ENCODE measurements at regions not wholly inside any gene's neighbourhood (a gene's known extent, or its start where the extent isn't known, plus 50 kb on each side); places are given as distances from the start of the nearest gene placed in this dataset.
"Not testable (repeated sequence)": the region's sequence is repeated elsewhere in the genome, so short reads cannot be mapped to it uniquely, and the experiment has no call there.

DNA sequence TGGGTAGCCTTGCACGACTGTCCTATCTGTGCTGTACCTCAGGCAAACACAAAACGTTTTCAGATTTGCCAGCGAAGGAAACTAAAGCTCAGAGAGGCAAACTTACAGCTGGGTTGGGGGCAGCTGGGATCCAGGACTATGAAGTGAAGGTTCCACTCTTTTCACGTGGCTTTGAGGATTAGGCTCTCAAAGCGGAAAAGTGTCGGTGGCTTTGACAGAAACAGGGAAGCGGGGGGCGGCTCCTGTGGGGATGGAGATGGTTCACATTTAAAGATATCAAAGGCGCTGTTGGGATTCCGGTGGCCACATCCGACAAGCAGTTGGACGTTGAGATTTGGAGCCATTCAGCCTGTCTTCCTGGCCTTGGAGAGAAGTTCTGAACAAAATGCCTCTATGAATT, 958.3 kb upstream of the ZNF722 start:
- CTCF ChIA-PET, result no interaction called here
- Mint-ChIP-seq H3K9me3 (peaks cover 55% of the 10 kb centered on the region), H3K36me3 (no peaks in the 10 kb centered on the region), H3K27ac (no peak overlapping the region), H3K4me1 (no peaks in the 10 kb centered on the region), H3K4me3 (no peak overlapping the region), H3K27me3 (no peaks in the 10 kb centered on the region)
- no peak for DNase-seq

DNA sequence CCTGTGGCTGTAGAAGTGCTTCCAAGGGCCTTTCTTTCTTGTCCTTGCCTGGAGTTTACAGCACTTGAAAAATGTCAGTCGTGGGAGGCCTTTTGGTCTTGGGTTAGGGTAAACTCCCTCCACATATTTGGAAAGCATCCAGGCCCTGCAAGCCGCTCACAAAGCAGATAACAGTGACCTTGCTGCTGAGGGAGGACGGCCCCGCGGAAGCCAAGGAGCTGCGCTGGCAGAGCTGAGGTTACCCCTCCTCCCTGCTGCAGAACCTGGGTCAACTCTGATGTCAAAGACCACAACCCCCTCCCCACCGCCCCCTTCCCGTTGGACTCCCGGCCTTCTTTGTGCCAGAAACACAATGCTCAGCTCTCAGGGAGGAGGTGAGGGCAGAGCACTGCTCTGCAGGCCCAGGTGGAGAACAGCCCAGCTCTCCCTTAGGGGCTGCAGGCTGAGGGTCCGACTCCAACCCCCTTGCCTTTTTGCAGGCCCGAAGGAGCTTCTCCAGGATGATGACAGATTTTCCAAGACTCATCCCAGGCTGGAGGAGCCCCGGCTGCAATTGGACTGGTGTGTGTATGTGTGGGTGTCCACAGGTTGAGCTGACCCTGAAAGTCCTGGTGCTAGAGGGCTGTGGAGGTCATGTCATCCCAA, 957.6 kb upstream of the ZNF722 start:
- H3K36me3 Mint-ChIP-seq, result no peaks in the 10 kb centered on the region
- H3K27me3 Mint-ChIP-seq, result no peaks in the 10 kb centered on the region
- H3K4me1 Mint-ChIP-seq, result no peaks in the 10 kb centered on the region
- CTCF ChIA-PET, result no interaction called here
- H3K9me3 Mint-ChIP-seq, result peaks cover 51% of the 10 kb centered on the region
- no peak overlapping the region for H3K27ac Mint-ChIP-seq
- no peak overlapping the region for H3K4me3 Mint-ChIP-seq
- DNase-seq, result no peak

GRCh38 chr7:63041786-63042185, 956.9 kb upstream of the ZNF722 start:
- peaks cover 50% of the 10 kb centered on the region for H3K9me3 Mint-ChIP-seq
- DNase-seq, result no peak
- H3K36me3 Mint-ChIP-seq, result no peaks in the 10 kb centered on the region
- no peaks in the 10 kb centered on the region for H3K27me3 Mint-ChIP-seq
- CTCF ChIA-PET, result no interaction called here
- no peaks in the 10 kb centered on the region for H3K4me1 Mint-ChIP-seq
- no peak overlapping the region for H3K27ac Mint-ChIP-seq
- no peak overlapping the region for H3K4me3 Mint-ChIP-seq

DNA sequence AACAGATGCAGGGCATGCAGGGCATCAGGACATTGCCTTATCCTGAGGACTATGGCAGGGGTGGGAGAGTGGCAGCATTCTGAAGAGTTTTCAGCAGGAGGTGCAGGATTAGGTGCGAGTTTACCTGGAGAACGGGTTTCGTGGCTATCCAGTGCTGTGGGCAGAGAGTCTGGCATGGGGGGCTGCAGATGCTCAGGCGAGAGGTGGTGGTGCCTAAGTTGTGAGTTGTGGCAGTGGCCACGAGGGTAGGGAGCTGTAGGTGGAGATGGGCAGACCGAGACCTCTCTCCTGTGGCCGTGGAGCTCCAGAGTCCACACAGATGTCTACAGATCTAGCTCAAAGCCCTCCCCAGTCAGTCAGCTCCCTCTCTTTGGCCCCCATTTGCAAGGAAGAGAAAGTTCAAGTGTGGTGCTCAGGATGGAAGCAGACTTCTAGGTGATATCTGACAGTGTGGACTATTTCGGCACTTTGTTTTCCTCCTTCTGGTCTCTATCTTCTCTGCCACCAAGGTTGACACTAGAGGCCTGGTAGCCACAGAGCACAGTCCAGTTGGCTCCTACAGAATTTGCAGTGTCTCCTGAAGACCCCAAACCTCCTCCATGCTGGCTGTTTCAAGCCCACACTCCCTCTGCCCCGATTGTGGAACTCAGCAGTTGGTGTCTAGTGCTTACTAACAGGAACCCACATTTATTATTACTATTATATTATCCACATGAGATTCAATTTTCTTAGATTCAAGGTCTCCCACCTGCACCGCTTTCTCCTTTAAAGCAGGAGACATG, 955.7 kb upstream of the ZNF722 start:
- no peaks in the 10 kb centered on the region for H3K4me1 Mint-ChIP-seq
- CTCF ChIA-PET, result interaction anchor here (0.6 kb wide), 1 partner anchor 64 kb away, joined by 3 read pairs; no protein-coding TSS in a partner anchor
- no peaks in the 10 kb centered on the region for H3K27me3 Mint-ChIP-seq
- no peak overlapping the region for H3K27ac Mint-ChIP-seq
- H3K4me3 Mint-ChIP-seq, result no peak overlapping the region
- no peaks in the 10 kb centered on the region for H3K36me3 Mint-ChIP-seq
- DNase-seq, result no peak
- peaks cover 47% of the 10 kb centered on the region for H3K9me3 Mint-ChIP-seq

DNA sequence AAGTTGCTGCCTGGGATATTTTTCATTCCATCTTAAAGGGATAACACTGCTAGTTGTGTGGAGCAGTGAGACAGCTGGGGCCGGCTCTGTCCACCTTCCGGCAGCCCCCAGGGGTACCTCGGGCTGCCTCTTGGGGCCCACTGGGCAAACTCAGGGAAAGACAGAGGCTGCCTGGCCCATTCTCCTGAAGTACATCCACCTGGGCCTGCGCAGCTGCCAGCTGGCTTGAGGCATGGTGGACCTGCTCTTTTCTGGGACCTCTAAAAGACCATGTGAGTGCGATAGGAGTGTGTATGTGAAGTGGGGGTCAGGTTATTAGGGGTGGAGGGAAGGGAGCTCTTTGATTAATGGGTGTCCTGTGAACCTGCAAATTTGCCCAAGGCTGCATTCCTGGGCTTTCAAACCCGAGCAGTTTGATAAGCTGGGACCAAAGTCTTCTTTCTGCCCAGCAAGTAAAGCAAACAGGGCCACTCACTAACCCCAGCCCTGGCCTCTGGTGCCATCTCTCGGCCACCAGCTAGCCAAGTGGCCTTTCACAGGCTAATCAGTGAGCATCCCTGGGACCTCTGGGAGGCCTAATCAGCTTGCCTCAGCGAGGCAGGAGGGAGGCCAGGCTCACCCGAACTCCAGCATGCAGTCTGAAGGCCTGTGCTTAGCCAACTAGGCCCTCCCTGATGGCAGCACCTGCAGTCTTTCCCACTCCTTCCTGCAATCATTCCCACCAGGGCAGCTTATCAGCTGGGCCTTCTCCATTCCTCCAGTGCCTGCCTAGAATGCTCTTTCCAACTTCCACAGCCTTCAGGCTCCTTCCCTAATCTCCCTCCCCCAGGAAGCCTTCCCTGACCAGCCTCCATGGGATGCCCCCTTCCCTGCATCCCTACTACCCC, 954.7 kb upstream of the ZNF722 start:
- Mint-ChIP-seq H3K4me1 (no peaks in the 10 kb centered on the region), H3K4me3 (no peak overlapping the region), H3K27ac (no peak overlapping the region), H3K9me3 (peaks cover 45% of the 10 kb centered on the region), H3K27me3 (no peaks in the 10 kb centered on the region), H3K36me3 (no peaks in the 10 kb centered on the region)
- CTCF ChIA-PET, result interaction anchor here (0.6 kb wide), 1 partner anchor 63 kb away, joined by 3 read pairs; no protein-coding TSS in a partner anchor
- DNase-seq, result no peak

GRCh38 chr7:63044721-63045120, 953.9 kb upstream of the ZNF722 start:
- Mint-ChIP-seq H3K4me1 (no peaks in the 10 kb centered on the region), H3K36me3 (no peaks in the 10 kb centered on the region), H3K27ac (no peak overlapping the region), H3K4me3 (no peak overlapping the region), H3K27me3 (no peaks in the 10 kb centered on the region), H3K9me3 (peaks cover 43% of the 10 kb centered on the region)
- CTCF ChIA-PET, result no interaction called here
- no peak for DNase-seq

DNA sequence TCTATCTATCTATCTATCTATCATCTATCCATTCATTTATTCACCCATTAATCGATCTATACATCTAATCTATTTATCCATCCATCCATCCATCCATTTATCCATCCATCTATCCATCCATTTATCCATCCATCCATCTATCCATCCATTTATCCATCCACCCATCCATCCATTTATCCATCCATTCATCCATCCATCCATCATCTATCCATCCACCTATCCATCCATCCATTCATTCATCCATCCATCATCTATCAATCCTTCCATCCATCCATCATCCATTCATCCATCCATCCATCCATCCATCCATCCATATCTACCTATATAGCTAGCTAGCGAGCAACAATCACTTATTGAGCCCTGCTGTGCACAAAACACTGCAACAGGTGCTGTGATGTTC, 953.1 kb upstream of the ZNF722 start:
- Mint-ChIP-seq H3K27ac (no peak overlapping the region), H3K4me3 (no peak overlapping the region), H3K27me3 (no peaks in the 10 kb centered on the region), H3K4me1 (no peaks in the 10 kb centered on the region), H3K9me3 (peaks cover 49% of the 10 kb centered on the region), H3K36me3 (no peaks in the 10 kb centered on the region)
- CTCF ChIA-PET, result no interaction called here
- DNase-seq, result no peak

DNA sequence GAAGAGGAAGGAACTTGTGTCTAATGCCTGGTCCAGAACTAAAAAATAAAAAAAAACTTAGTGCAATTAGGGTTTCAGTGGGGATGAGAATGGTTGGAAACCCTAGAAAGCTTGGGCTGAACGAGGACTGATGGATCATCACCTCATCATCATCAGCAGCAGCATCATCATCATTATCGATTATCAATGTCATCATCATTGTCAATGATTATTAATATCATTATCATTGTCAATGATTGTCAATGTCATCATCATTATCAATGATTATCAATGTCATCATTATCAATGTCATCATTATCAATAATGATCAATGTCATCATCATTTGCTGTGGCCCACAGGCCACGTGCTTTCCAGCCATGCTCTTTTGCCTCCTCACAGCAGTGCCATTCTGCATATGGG, 952.0 kb upstream of the ZNF722 start:
- DNase-seq, result no peak
- no peaks in the 10 kb centered on the region for H3K27me3 Mint-ChIP-seq
- CTCF ChIA-PET, result no interaction called here
- no peak overlapping the region for H3K27ac Mint-ChIP-seq
- H3K36me3 Mint-ChIP-seq, result no peaks in the 10 kb centered on the region
- no peak overlapping the region for H3K4me3 Mint-ChIP-seq
- no peaks in the 10 kb centered on the region for H3K4me1 Mint-ChIP-seq
- H3K9me3 Mint-ChIP-seq, result peaks cover 49% of the 10 kb centered on the region

DNA sequence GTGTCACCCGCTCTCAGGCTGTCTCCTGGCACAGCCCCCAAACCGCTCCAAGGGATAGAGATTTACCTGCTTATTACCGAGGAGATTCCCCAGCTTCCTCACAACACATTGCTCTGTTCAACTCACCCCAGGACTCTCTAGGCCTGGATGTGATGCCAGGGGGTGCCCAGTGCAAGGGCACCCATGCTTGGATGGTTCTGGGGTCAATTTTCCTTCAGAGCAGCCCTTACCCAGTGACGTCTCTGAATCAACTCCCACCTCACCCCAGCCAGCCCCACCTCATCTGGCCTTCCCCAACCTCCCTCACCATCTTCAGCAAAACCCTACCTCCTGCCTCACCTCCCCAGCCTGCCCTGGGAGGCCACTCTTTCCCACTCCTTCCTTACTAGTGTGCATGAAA, 951.6 kb upstream of the ZNF722 start:
- H3K4me3 Mint-ChIP-seq, result no peak overlapping the region
- peaks cover 45% of the 10 kb centered on the region for H3K9me3 Mint-ChIP-seq
- no peak for DNase-seq
- no peaks in the 10 kb centered on the region for H3K27me3 Mint-ChIP-seq
- no peaks in the 10 kb centered on the region for H3K36me3 Mint-ChIP-seq
- no peak overlapping the region for H3K27ac Mint-ChIP-seq
- CTCF ChIA-PET, result no interaction called here
- H3K4me1 Mint-ChIP-seq, result no peaks in the 10 kb centered on the region

- no peak for DNase-seq
- H3K36me3 Mint-ChIP-seq, result no peaks in the 10 kb centered on the region
- no peak overlapping the region for H3K4me3 Mint-ChIP-seq
- no peak overlapping the region for H3K27ac Mint-ChIP-seq
- no peaks in the 10 kb centered on the region for H3K4me1 Mint-ChIP-seq
- H3K9me3 Mint-ChIP-seq, result peaks cover 42% of the 10 kb centered on the region
- CTCF ChIA-PET, result no interaction called here
- H3K27me3 Mint-ChIP-seq, result no peaks in the 10 kb centered on the region
Observed at GRCh38 chr7:63047546-63047945, 951.1 kb upstream of the ZNF722 start.

DNA sequence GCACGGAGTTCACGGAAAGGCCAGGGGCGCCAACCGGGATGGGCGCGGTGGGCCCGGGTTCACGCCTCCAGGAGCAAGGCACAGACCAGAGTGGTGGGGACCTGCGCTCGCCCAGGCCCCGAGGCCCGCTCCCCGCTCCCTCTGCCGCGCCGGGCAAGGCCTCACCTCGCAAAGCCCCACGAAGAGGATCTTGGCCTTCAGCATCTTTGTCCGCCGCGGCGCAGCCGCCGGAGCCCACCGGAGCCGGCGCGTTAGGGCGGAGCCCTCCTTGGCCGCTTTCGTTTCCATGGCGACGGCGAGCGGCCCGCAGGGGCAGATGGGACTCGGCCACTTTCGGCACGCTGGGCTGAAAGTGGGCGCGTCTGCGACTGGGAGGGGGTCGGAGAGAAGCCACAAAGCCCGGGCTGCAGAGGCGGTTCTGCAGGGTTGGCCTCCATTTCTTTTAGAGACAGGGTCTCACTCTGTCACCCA, 944.4 kb upstream of the ZNF722 start:
- no peak overlapping the region for H3K27ac Mint-ChIP-seq
- no peaks in the 10 kb centered on the region for H3K4me1 Mint-ChIP-seq
- no peak for DNase-seq
- no peaks in the 10 kb centered on the region for H3K36me3 Mint-ChIP-seq
- CTCF ChIA-PET, result no interaction called here
- no peaks in the 10 kb centered on the region for H3K27me3 Mint-ChIP-seq
- H3K4me3 Mint-ChIP-seq, result no peak overlapping the region
- peaks cover 40% of the 10 kb centered on the region for H3K9me3 Mint-ChIP-seq

- Mint-ChIP-seq H3K9me3 (peaks cover 25% of the 10 kb centered on the region), H3K36me3 (no peaks in the 10 kb centered on the region), H3K4me1 (no peaks in the 10 kb centered on the region), H3K27me3 (no peaks in the 10 kb centered on the region), H3K4me3 (no peak overlapping the region), H3K27ac (no peak overlapping the region)
- DNase-seq, result no peak
- CTCF ChIA-PET, result no interaction called here
Observed at GRCh38 chr7:63057265-63057664, 941.4 kb upstream of the ZNF722 start.

- H3K36me3 Mint-ChIP-seq, H3K27ac Mint-ChIP-seq, CTCF ChIA-PET, H3K4me3 Mint-ChIP-seq, DNase-seq, H3K4me1 Mint-ChIP-seq, H3K27me3 Mint-ChIP-seq: not testable (repeated sequence)
- peaks cover 18% of the 10 kb centered on the region for H3K9me3 Mint-ChIP-seq
Observed at GRCh38 chr7:63060701-63061100, 937.9 kb upstream of the ZNF722 start.

DNA sequence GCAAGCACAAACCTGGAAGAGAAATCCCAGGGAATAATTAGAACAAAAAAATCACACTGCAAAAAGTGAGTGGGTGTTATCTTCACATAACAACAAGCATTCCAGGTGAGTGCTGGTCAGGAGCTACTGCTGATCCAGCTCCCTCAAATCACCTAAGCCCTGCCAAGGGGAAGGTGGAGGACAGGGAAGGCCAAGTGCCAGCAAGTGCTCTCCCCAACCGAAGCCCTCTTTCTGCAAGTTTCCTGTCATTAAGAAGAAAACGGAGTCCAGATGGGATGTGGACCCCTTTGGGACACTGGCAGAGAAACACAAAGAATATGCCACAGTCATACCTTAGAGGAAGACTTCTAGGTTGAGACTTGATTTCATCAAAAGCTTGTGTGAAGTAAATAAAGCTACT, 933.0 kb upstream of the ZNF722 start:
- H3K27me3 Mint-ChIP-seq, result no peaks in the 10 kb centered on the region
- no peak overlapping the region for H3K4me3 Mint-ChIP-seq
- peaks cover 26% of the 10 kb centered on the region for H3K9me3 Mint-ChIP-seq
- H3K27ac Mint-ChIP-seq, result no peak overlapping the region
- H3K36me3 Mint-ChIP-seq, result no peaks in the 10 kb centered on the region
- H3K4me1 Mint-ChIP-seq, result no peaks in the 10 kb centered on the region
- no peak for DNase-seq
- CTCF ChIA-PET, result no interaction called here
